Stimulated activated CD8-positive, alpha-beta memory T cell treated with anti-CD3 and anti-CD28 coated beads, Interleukin-7, amount 100 ng/mL, for 48 hours (primary cell): ENCODE measurements at regions not wholly inside any gene's neighbourhood (a gene's known extent, or its start where the extent isn't known, plus 50 kb on each side); places are given as distances from the start of the nearest gene placed in this dataset.

Source experiments
- DNase-seq, 2 donors: peaks; one replicate each; pipeline ENCODE4 v3.0.0-alpha.2; 2020; ENCODE audit warnings: low read depth in 1 of 2; ENCODE audit errors: extremely low read depth in 1 of 2

DNA sequence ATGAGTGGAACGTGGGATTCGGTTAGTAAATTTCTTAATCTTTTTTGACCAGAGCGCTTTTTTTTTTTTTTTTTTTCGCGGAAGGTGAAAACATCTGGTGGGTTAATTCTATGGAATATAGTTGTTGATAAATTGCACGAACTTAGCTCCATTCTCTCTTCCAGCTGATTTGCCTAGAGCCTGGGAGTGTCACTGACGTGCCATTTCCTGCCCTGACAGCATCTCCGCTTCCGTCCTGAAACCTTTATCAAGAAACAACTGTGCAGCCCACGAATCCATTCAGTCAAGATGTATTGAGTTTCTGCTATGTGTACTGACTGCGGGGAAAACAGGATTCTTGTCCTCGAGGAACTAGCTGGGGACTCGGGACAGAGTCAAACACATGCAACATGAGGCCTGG, 59.5 kb upstream of the TGM3 start:
- DNase-seq = no peak

DNA sequence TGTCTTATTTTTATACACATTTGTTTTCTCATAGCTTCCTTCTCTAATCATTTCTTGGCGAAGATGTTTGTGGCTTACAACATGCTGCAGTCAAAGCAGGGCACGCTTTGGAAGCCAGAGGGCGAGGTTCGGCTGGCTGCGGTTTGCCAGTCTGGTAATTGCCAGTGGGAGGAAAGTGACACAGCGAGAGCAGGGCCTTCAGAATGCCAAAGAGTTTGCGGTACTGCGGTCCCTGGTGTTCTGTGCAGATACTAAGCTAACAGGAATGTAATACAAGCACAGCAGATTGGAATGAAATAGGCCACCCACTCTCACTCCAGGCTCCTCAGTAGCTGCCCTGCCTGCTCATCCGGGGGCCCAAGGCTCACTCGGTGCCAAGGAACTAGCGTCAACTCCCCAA, 58.7 kb upstream of the TGM3 start:
- no peak for DNase-seq

DNA sequence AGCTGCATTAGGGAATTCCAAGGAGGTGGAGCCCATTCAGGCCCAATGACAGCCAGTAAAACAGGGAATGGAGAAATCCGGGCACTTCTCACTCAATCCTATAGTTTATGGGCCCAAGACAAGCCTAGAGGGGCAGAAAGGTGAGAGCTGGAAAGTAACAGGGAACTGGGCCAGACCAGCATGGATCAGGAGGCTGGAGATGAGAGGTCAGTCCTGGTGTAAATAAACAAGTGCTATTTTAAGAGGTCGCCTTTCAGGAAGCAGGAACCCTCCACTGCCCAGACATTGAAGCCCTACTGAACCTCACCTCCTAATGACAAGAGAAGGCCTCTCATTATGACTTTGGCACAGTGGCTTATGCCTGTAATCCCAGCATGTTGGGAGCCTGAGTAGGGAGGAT, 57.2 kb upstream of the TGM3 start:
- no peak for DNase-seq

DNA sequence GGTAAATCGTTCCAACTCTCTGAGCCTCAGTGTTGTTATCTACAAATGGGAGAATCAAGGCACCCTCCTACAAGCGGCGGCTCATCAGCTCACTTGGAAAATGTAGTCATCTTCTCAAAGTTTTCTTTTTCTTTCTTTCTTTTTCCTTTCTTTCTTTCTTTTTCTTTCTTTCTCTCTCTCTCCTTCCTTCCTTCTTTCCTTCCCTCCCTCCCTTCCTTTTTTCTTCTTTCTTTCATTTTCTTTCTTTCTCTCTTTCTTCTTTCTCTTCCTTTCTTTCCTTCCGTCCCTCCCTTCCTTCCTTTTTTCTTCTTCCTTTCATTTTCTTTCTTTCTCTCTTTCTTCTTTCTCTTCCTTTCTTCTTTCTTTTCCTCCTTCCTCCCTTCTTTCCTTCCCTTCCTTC, 55.0 kb upstream of the TGM3 start:
- no peak for DNase-seq

DNA sequence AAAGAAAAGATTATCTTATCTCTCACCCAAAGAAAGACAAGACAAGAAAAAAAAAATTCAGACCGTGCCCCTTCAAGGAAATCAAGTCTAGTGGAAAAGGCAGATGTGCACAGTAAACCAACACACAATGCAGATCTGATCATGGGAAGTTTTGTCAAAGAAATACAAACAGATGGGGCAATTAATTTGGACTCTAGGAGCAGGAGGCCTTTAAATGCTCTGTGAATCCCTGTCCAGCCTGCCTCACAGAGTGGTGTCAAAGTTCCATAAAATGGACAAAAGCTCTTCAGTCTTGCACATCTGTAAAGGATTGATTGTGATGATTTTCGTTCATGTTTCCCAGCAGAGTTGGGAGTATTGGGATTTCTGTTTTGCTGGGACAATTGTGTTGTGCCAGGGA, 53.1 kb upstream of the TGM3 start:
- no peak for DNase-seq

DNA sequence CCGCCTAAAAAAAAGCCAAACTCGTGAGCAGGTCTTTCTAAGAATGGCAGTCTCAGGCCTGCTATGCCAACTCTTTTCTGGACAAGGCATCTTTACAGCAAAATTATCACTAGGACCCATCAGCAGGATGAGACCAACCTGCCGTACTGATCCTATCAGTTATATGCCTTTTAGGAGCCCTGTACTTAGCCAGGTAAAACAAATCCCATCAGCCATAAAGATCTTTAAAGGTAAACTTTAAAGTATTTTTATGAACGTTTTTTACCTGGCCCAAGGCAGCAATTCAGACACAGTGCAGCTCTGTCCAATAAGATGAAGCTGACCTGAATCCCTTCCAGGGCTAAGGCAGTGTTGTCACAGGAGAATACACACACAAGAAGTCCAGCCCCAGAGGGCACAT, 51.3 kb upstream of the TGM3 start:
- no peak for DNase-seq

DNA sequence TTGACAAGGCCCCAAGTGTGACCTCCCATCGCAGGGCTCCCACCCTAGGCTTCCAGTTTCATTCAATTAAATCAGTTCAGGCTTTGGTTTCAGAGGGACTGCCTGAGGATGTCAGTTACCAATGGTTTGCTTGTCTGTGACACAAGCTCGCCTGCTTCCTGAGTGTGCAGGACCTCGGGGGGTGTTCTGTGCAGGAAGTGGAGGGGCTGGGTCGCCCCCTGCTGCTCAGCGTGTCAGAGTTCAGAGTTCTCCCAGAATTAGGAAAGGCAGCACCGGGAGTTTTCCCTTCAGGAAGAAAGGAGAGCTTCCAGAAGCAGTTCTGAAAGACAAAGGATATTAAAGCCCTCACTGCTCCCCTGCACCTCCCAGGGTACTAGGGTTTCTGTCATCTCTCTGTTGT, 50.8 kb upstream of the TGM3 start:
- no peak for DNase-seq

DNA sequence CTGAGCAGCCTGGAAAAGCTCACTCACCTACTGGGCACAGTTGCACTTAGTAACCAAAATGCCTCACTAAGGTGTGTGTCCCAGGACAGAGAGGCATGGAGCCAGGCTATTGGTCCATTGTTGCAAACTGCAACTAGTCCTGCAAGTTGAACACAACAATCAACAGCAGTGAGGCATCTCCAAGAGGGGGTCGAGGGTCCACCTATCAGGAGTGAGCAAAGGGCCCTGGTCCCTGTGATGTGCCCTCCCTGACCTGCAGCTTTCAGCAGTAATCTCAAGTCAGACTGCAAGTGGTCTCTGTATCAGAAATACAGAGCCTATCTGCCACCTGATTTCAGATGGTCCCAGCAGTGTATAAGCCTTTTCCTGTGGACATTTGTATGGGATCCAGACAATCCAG, 50.2 kb upstream of the TGM3 start:
- no peak for DNase-seq
